KG1 (cell line): ENCODE measurements at regions not wholly inside any gene's neighbourhood (a gene's known extent, or its start where the extent isn't known, plus 50 kb on each side); places are given as distances from the start of the nearest gene placed in this dataset.
A peak's percentile ranks its signal among the peaks of the same experiment; 100 is the strongest.
"Not testable (repeated sequence)": the region's sequence is repeated elsewhere in the genome, so short reads cannot be mapped to it uniquely, and the experiment has no call there.

Experiments used
- DNase-seq: peaks from one replicate; lab custom pipeline; 2025; lab: John Stamatoyannopoulos, UW

GRCh38 chr7:16369855-16370254, 51.5 kb downstream of the CRPPA start:
- no peak for DNase-seq

DNA sequence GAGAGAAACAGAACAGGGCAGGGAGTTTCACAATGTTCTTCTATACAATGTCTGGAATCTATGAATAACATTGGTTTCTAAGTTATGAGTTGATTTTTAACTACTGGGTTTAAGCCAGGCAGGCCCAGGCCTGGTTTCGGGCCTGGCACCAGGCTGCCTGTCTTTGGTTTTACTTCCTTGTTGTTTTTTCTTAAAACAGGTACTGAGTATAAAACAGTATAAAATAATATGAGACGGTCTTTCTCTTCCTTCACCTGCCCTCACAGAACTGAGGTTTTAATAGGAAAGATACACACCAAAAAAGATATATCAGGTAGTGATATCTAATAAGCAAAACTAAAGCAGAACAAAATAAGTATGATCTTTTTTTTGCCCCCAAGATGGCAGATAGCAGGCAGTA, 52.0 kb downstream of the CRPPA start:
- not testable (repeated sequence) for DNase-seq

DNA sequence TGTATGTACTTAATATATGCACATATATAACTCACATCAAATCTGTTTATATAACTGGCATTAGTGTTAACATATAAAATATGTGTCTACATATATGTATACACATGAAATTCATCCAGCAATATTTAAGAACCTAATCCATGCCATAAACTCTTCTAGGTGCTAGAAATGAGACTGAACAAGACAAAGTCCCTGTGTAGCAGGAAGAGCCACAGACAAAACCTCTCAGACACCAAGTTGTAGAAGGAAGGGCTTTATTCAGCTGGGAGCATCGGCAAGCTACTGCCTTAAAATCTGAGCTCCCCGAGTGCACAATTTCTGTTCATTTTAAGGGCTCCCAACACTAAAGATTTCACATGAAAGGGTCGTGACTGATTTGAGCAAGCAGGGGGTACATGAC, 52.5 kb downstream of the CRPPA start:
- DNase-seq = no peak

DNA sequence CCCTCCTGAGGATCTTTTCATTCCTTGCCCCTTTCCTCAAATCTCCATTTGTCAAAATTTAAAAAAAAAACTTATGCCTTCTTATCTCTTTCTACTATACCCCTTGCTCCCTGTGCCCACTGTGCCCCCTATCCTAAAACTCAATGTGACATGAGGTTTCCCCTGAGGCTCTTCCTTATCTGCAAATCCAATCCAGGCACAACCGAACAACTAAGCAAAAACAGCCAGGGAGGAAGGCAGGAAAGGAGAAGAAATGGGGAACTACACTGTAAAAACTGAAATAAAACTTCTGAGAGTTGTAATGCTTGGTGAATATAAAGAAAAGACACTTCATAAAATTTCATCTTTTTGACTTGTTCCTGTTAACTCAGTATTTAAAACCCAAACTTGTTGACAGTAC, 54.2 kb downstream of the CRPPA start:
- no peak for DNase-seq

DNA sequence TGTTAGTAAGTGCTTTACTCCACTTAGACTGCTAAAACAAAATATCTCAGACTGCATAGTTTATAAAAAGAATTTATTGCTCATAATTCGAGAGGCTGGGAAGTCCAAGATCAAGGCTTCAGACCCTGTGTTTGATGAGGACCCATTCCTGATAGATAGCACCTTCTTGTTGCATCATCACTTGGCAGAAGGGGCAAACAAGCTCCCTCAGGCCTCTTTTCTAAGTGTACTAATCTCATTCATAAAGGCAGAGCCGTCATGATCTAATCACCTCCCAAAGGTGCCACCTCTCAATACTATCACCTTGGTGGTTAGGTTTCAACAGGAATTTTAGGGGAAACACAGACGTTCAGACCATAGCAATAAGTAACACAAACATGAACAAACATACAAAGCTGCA, 55.4 kb downstream of the CRPPA start:
- DNase-seq = no peak

GRCh38 chr7:16365177-16365576, 56.2 kb downstream of the CRPPA start:
- DNase-seq = no peak

- DNase-seq = no peak
Observed at GRCh38 chr7:16359216-16359615, 62.1 kb downstream of the CRPPA start.

DNA sequence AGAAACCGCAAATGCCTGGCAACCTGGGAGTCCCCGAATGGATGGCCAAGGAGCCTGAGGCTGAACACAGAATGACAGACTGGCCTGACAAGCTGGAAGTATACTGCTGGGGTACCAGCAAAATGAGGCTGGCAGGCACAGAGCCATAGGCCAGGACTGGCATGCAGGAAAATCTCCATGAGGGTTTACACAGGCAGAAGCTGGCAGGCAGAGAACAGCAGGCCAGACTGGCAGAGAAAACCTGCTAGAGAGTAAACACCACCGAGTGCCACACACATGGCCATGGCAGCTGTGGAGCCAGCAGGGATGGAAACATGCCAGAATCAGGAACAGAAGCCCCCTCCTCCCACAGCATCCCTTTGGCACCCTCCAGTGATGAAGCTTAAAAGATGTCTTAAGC, 63.4 kb downstream of the CRPPA start:
- no peak for DNase-seq

GRCh38 chr7:16357474-16357873, 63.9 kb downstream of the CRPPA start:
- DNase-seq = no peak

DNA sequence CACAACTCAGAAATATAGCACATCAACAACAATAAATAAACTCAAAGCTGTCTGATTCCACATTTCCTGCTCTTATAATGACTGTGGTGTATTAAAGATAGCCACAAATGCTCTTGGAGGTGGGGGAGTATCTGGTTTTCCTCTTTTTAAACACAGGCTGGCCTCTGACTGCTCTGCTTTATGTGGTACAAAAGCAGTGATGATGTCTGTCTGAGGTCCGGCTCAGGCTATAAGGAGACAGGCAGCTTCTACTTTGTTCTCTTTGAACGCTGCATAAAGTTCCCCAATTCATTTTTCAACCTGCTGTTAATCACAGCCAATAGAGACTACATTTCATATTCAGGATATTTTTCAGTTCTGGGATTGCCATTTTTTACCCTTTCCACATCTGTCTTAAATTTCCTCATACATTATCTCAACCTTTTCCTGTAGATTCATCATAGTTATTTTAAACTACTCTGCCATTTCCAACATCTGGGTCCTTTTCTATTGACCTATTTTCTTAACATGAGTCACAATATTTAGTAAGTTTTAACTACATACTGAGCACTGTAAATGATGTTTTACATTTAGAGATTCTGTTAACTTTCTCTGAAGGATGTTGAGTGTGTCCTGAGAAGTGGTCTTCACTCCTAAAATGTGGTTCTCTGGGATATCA, 64.9 kb downstream of the CRPPA start:
- DNase-seq = no peak

DNA sequence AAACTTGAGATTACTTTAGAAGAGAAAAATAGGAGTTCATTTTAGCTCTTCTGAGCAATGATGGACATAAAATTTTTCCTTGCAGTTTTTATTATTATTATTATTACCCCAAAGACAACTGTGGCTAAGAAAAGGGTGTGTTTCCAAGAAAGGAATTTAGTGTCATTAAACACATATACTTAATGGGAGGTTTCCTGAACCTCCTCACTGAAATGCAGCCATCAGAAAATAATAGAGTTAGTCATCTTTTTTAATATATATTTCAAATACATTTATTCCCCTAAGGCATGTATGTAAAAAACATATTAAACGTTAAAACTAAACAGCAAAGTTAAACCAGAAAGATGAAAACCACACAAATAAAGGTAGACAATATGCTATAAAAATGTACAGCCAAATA, 66.8 kb downstream of the CRPPA start:
- no peak for DNase-seq

DNA sequence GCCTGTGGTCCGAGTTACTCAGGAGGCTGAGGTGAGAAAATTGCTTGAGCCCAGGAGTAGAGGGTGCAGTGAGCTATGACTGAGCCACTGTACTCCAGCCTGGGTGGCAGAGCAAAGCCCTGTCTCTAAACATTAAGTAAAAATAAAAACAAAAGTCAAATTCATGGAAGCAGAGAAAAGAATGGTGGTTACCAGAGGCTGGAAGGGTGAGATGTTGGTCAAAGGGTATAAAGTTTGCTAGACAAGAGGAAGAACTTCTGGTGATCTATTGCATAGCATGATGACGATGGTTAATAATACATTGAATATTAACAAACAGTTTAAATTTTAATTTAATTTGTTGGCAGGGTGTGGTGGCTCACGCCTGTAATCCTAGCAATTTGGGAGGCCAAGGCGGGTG, 68.1 kb downstream of the CRPPA start:
- no peak for DNase-seq

- DNase-seq = no peak
Observed at GRCh38 chr7:16350634-16351033, 70.7 kb downstream of the CRPPA start.

DNA sequence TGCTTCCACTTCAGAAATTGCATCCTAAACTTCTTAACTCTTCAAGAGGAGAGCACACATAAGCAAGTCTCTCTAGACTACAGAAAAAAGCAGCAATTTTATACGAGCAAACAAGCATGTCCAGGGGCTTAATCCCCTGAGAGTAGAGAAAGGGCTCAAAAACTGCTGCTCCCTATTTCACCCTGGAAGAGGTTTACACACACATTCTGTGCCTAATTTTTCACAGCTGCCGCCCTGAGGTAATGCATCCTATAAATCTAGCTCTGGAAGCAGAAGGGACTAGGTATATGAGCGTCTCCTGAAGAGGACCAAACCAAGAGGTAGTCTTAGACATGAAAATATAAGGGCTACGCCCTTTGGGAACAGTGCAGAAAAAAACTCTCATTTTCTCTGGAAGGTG, 73.1 kb downstream of the CRPPA start:
- no peak for DNase-seq

GRCh38 chr7:16347827-16348192, 73.5 kb downstream of the CRPPA start:
- peak; percentile 13 for DNase-seq

- no peak for DNase-seq
Observed at GRCh38 chr7:16347066-16347826, 74.1 kb downstream of the CRPPA start.

GRCh38 chr7:16345979-16346958, 75.1 kb downstream of the CRPPA start:
- DNase-seq = no peak

GRCh38 chr7:16344927-16345326, 76.4 kb downstream of the CRPPA start:
- DNase-seq = no peak

GRCh38 chr7:16343612-16344011, 77.7 kb downstream of the CRPPA start:
- DNase-seq = no peak

DNA sequence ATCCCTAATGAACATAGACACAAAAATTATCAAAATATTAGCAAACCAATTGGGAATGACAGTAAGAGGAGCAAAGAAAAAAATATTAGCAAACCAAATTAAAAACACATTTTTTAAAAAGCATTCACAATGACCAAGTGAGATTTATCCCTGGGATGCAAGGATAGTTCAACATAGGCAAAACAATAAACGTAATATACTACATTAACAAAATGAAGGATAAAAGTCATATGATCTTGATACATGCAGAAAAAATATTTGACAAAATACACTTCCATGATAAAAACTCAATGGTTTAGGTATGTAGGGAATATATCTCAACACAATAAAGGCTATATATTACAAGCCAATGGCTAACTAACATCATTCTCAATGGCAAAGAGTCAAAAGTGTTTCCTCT, 83.3 kb downstream of the CRPPA start:
- no peak for DNase-seq

DNA sequence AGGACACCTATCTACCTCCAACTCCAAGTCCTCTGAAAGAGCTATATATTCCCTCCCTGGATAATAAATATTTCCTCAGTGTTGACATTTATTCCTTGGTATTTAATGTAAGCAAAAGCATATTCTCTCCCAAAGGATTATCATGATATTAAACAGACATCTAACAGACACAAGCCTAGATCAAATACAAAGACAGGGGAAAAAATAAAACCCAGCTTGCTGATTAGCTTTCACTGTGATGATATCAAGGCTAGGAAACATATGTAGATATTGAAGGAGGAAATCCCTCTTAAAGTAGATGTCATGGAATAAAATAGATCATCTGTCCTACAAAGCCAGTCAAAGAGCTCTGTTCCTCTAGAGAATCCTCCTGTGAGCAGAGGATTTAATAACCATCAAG, 95.2 kb downstream of the CRPPA start:
- no peak for DNase-seq

GRCh38 chr7:16323313-16323712, 98.0 kb downstream of the CRPPA start:
- no peak for DNase-seq
